Mucosa of rectum (tissue), 2 donors: ENCODE measurements at regions not wholly inside any gene's neighbourhood (a gene's known extent, or its start where the extent isn't known, plus 50 kb on each side); places are given as distances from the start of the nearest gene placed in this dataset.

ENCODE experiments used
- H3K27ac ChIP-seq, 2 donors: one replicate each; pipeline ENCODE4 v1.7.0; 2013; ENCODE audit warnings: inconsistent platforms in 2 of 2, low read depth in 2 of 2, low read length in 2 of 2
- H3K27me3 ChIP-seq, 2 donors: one replicate each; pipeline ENCODE4 v1.7.0; 2013; ENCODE audit warnings: low read length in 2 of 2; ENCODE audit not compliant: control insufficient read depth in 2 of 2, insufficient read depth in 2 of 2
- H3K36me3 ChIP-seq, 2 donors: one replicate each; pipeline ENCODE4 v1.7.0; 2013; ENCODE audit warnings: low read length in 2 of 2; ENCODE audit not compliant: control insufficient read depth in 2 of 2, insufficient read depth in 2 of 2
- H3K4me1 ChIP-seq, 2 donors: one replicate each; pipeline ENCODE4 v1.7.0; 2013; ENCODE audit warnings: low read length in 2 of 2, mild to moderate bottlenecking in 1 of 2; ENCODE audit not compliant: control insufficient read depth in 2 of 2, insufficient read depth in 2 of 2
- H3K4me3 ChIP-seq, 2 donors: one replicate each; pipeline ENCODE4 v1.7.0; 2013; ENCODE audit warnings: low read length in 2 of 2
- H3K9ac ChIP-seq, 2 donors: one replicate each; pipeline ENCODE4 v1.7.0; 2013; ENCODE audit warnings: low read length in 2 of 2, low read depth in 1 of 2, mild to moderate bottlenecking in 1 of 2
- H3K9me3 ChIP-seq, 2 donors: one replicate each; pipeline ENCODE4 v1.7.0; 2013; ENCODE audit warnings: low read length in 2 of 2; ENCODE audit not compliant: control insufficient read depth in 2 of 2
- donor health status: healthy.
- donor health status: Normal muscosa, but diverticular disease.

- H3K9ac ChIP-seq, result no peak overlapping the region
- H3K4me1 ChIP-seq, result no peaks in the 10 kb centered on the region
Measured at GRCh38 chr2:128464456-128464855, 145.8 kb upstream of the HS6ST1 start.

GRCh38 chr2:128465246-128466170 lies 146.8 kb upstream of the HS6ST1 start:
- no peaks in the 10 kb centered on the region for H3K36me3 ChIP-seq

More at GRCh38 chr2:128464456-128464855, 145.8 kb upstream of the HS6ST1 start:
- Histone ChIP-seq H3K27ac (no peak overlapping the region), H3K27me3 (no peaks in the 10 kb centered on the region), H3K4me3 (no peak overlapping the region), H3K36me3 (no peaks in the 10 kb centered on the region), H3K9me3 (peaks cover 3 to 8% of the 10 kb centered on the region in 2 donors)

GRCh38 chr2:128466376-128466775 lies 147.7 kb upstream of the HS6ST1 start:
- Histone ChIP-seq H3K4me1 (no peaks in the 10 kb centered on the region), H3K9ac (no peak overlapping the region), H3K27ac (no peak overlapping the region), H3K4me3 (no peak overlapping the region), H3K9me3 (peaks cover 3 to 13% of the 10 kb centered on the region in 2 donors), H3K36me3 (no peaks in the 10 kb centered on the region), H3K27me3 (no peaks in the 10 kb centered on the region)

More at GRCh38 chr2:128465246-128466170, 146.8 kb upstream of the HS6ST1 start:
- Histone ChIP-seq H3K4me1 (no peaks in the 10 kb centered on the region), H3K4me3 (no peak overlapping the region), H3K9ac (no peak overlapping the region), H3K9me3 (peaks cover 3 to 11% of the 10 kb centered on the region in 2 donors), H3K27me3 (no peaks in the 10 kb centered on the region), H3K27ac (no peak overlapping the region)

- H3K9me3 ChIP-seq, result peaks cover 3 to 13% of the 10 kb centered on the region in 2 donors
- H3K27ac ChIP-seq, result no peak overlapping the region
- H3K36me3 ChIP-seq, result no peaks in the 10 kb centered on the region
- H3K27me3 ChIP-seq, result no peaks in the 10 kb centered on the region
- H3K9ac ChIP-seq, result no peak overlapping the region
- H3K4me3 ChIP-seq, result no peak overlapping the region
- no peaks in the 10 kb centered on the region for H3K4me1 ChIP-seq
Measured at GRCh38 chr2:128466776-128467175, 148.1 kb upstream of the HS6ST1 start.

- Histone ChIP-seq H3K27ac (no peak overlapping the region), H3K36me3 (no peaks in the 10 kb centered on the region), H3K4me3 (no peak overlapping the region), H3K4me1 (no peaks in the 10 kb centered on the region), H3K27me3 (no peaks in the 10 kb centered on the region), H3K9ac (no peak overlapping the region), H3K9me3 (peaks cover 3 to 13% of the 10 kb centered on the region in 2 donors)
Measured at GRCh38 chr2:128467321-128467969, 148.8 kb upstream of the HS6ST1 start.

GRCh38 chr2:128468186-128468920 lies 149.7 kb upstream of the HS6ST1 start:
- peaks cover 3 to 13% of the 10 kb centered on the region in 2 donors for H3K9me3 ChIP-seq

GRCh38 chr2:128469203-128469602 lies 150.5 kb upstream of the HS6ST1 start:
- Histone ChIP-seq H3K4me3 (no peak overlapping the region), H3K27ac (no peak overlapping the region), H3K27me3 (no peaks in the 10 kb centered on the region), H3K9ac (no peak overlapping the region), H3K9me3 (peaks cover 3 to 13% of the 10 kb centered on the region in 2 donors), H3K4me1 (peaks cover 0 to 2% of the 10 kb centered on the region in 2 donors), H3K36me3 (no peaks in the 10 kb centered on the region)

More at GRCh38 chr2:128468186-128468920, 149.7 kb upstream of the HS6ST1 start:
- H3K4me1 ChIP-seq, result peaks cover 0 to 2% of the 10 kb centered on the region in 2 donors
- no peaks in the 10 kb centered on the region for H3K36me3 ChIP-seq
- H3K9ac ChIP-seq, result no peak overlapping the region
- H3K27ac ChIP-seq, result no peak overlapping the region
- no peak overlapping the region for H3K4me3 ChIP-seq
- no peaks in the 10 kb centered on the region for H3K27me3 ChIP-seq

GRCh38 chr2:128469875-128470274 lies 151.2 kb upstream of the HS6ST1 start:
- peaks cover 0 to 2% of the 10 kb centered on the region in 2 donors for H3K4me1 ChIP-seq
- H3K27ac ChIP-seq, result no peak overlapping the region
- H3K4me3 ChIP-seq, result no peak overlapping the region
- H3K27me3 ChIP-seq, result no peaks in the 10 kb centered on the region
- peaks cover 3 to 13% of the 10 kb centered on the region in 2 donors for H3K9me3 ChIP-seq
- H3K9ac ChIP-seq, result no peak overlapping the region
- H3K36me3 ChIP-seq, result no peaks in the 10 kb centered on the region

- Histone ChIP-seq H3K27ac (no peak overlapping the region), H3K36me3 (no peaks in the 10 kb centered on the region), H3K9me3 (peaks cover 3 to 13% of the 10 kb centered on the region in 2 donors), H3K27me3 (no peaks in the 10 kb centered on the region), H3K4me1 (peaks cover 0 to 2% of the 10 kb centered on the region in 2 donors), H3K9ac (no peak overlapping the region), H3K4me3 (no peak overlapping the region)
Measured at GRCh38 chr2:128472789-128473174, 154.1 kb upstream of the HS6ST1 start.
